ENCODE measurements at regions not wholly inside any gene's neighbourhood (a gene's known extent, or its start where the extent isn't known, plus 50 kb on each side); places are given as distances from the start of the nearest gene placed in this dataset.

DNA sequence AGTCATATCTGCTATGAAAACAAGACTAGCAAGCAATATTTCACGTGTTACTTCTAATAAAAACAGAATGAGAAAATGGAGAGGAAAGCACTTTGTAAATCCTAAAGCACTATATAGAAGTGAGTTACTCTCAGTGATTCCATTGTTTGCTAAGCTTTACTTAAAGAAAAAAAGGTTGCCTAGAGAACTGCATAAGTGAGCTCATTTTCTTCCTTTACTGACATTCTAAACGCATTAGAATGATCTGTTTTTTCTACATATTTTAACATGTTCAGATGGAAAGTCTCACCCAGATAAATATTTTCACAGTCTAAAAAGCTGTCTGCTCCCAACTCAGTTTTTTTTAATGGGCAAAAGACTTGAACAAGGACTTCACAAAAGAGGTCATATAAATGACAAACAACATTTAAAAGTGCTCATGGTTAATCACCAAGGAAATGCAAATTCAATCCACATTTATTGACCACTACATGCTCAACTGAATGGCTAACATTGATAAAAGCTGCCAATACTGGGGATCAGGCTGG is 52.9 kb upstream of the AKAP12 start:
- no peak for DNase-seq
- no peaks in the 10 kb centered on the region for H3K36me3 ChIP-seq (replicated peaks in 1 of 2; ENCODE audit: control insufficient read depth in 1 of 2, insufficient read depth in 2 of 2, low read length in 2 of 2)
- TF ChIP-seq, protein P1, sequence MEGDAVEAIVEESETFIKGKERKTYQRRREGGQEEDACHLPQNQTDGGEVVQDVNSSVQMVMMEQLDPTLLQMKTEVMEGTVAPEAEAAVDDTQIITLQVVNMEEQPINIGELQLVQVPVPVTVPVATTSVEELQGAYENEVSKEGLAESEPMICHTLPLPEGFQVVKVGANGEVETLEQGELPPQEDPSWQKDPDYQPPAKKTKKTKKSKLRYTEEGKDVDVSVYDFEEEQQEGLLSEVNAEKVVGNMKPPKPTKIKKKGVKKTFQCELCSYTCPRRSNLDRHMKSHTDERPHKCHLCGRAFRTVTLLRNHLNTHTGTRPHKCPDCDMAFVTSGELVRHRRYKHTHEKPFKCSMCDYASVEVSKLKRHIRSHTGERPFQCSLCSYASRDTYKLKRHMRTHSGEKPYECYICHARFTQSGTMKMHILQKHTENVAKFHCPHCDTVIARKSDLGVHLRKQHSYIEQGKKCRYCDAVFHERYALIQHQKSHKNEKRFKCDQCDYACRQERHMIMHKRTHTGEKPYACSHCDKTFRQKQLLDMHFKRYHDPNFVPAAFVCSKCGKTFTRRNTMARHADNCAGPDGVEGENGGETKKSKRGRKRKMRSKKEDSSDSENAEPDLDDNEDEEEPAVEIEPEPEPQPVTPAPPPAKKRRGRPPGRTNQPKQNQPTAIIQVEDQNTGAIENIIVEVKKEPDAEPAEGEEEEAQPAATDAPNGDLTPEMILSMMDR (IDR thresholded peaks at IDR 0.05), result no peak
- Mint-ChIP-seq H3K27me3 (ENCODE audit: low read depth in 3 of 3) (peaks cover 1 to 4% (median 3%) of the 10 kb centered on the region in 3 donors), H3K27ac (no peak overlapping the region), H3K4me3 (no peak overlapping the region), H3K36me3 (no peaks in the 10 kb centered on the region), H3K9me3 (peaks cover 0 to 17% (median 2%) of the 10 kb centered on the region in 7 donors), H3K4me1 (no peaks in the 10 kb centered on the region)
- no CpG with 5 or more reads among the region's 2 CpGs for WGBS (ENCODE audit: insufficient coverage)
- intact Hi-C loops (cut with micrococcal nuclease), result no loop called here
- H3K4me3 ChIP-seq (replicated peaks in 1 of 3; ENCODE audit: low read depth in 2 of 3, low read length in 3 of 3), result no peak overlapping the region
- H3K27ac ChIP-seq (ENCODE audit: low read depth in 1 of 2, low read length in 2 of 2), result no peak overlapping the region
- H3K79me2 ChIP-seq (ENCODE audit: insufficient read depth, low read length), result no peaks in the 10 kb centered on the region
- H3K9ac ChIP-seq (ENCODE audit: insufficient read depth, low read length, poor library complexity, severe bottlenecking), result no peak overlapping the region
- no peak overlapping the region for H2AFZ ChIP-seq (ENCODE audit: insufficient read depth, low read depth, low read length, poor library complexity, severe bottlenecking)
- peaks cover 0 to 6% of the 10 kb centered on the region in 2 donors for H3K9me3 ChIP-seq (replicated peaks in 1 of 2; ENCODE audit: control insufficient read depth in 1 of 2, insufficient read depth in 1 of 2, low read length in 2 of 2)
- H4K20me1 ChIP-seq (ENCODE audit: insufficient read depth, low read length), result no peaks in the 10 kb centered on the region
- no peaks in the 10 kb centered on the region for H3K27me3 ChIP-seq (ENCODE audit: control insufficient read depth in 2 of 2, insufficient read depth in 2 of 2, low read length in 2 of 2)
- no peaks in the 10 kb centered on the region for H3K4me1 ChIP-seq (ENCODE audit: control insufficient read depth in 1 of 2, insufficient read depth in 2 of 2, low read length in 2 of 2)
- H3K4me2 ChIP-seq (replicated peaks; ENCODE audit: extremely low read depth, low read length, poor library complexity, severe bottlenecking), result no peak overlapping the region

Measured in CD14-positive monocyte (primary cell).